ENCODE measurements at regions not wholly inside any gene's neighbourhood (a gene's known extent, or its start where the extent isn't known, plus 50 kb on each side); places are given as distances from the start of the nearest gene placed in this dataset.

DNA sequence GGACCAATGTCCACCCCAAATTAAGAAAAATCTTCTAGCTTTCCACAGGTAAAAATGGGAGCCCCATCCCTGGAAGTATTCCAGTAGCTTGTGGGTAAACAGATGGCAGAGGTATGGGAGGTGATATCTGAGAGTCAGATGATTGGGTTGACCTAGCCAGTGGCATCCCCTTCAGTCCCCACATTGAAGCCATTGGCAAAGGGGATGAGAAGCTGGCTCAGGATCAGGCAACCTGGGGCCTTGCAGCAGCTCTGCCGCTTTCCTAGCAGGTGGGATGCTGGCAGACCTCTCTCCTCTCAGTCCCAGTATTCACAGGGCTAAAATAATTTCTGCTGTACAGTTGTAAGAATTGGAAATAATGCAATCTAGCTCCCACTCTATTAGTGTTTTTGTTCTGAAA is 108.9 kb upstream of the KCNG1 start:
- no peak for TF ChIP-seq CTCF (IDR thresholded peaks at IDR 0.05; ENCODE audit: low read depth, low read length, poor library complexity, severe bottlenecking)
- no peak for TF ChIP-seq EZH2phosphoT487 (IDR thresholded peaks at IDR 0.05; ENCODE audit: borderline replicate concordance, low read length)

Measured in DOHH2 (cell line).